H1 (cell line): ENCODE measurements at regions not wholly inside any gene's neighbourhood (a gene's known extent, or its start where the extent isn't known, plus 50 kb on each side); places are given as distances from the start of the nearest gene placed in this dataset.

Source experiments
- ASH2L ChIP-seq: fragments of 200-600, 300-600 bp; sonication (generic); IDR thresholded peaks from one replicate; pipeline ENCODE4 v1.7.1; 2017; ENCODE audit warnings: low read length
- FOSL1 ChIP-seq: IDR thresholded peaks from 2 replicates; pipeline ENCODE4 v1.6.1; 2011; ENCODE audit warnings: mild to moderate bottlenecking, low read depth, low read length, moderate library complexity; ENCODE audit not compliant: insufficient read depth
- SIRT6 ChIP-seq: IDR thresholded peaks from one replicate; pipeline ENCODE4 v1.7.1; 2012; ENCODE audit warnings: low read length, inconsistent platforms

- TF ChIP-seq SIRT6 = no peak
- no peak for TF ChIP-seq FOSL1
- TF ChIP-seq ASH2L = no peak
Observed at GRCh38 chr14:49287004-49287403, 299.2 kb downstream of the RPS29 start (continued).
